GM18870 (cell line): ENCODE measurements at regions not wholly inside any gene's neighbourhood (a gene's known extent, or its start where the extent isn't known, plus 50 kb on each side); places are given as distances from the start of the nearest gene placed in this dataset.
"Not testable (repeated sequence)": the region's sequence is repeated elsewhere in the genome, so short reads cannot be mapped to it uniquely, and the experiment has no call there.

Source experiments
- ATAC-seq: cut with Tn5 transposase; IDR thresholded peaks from one replicate; pipeline ENCODE4 v1.9.1; 2021; ENCODE audit warnings: moderate library complexity; ENCODE audit not compliant: unreplicated experiment

DNA sequence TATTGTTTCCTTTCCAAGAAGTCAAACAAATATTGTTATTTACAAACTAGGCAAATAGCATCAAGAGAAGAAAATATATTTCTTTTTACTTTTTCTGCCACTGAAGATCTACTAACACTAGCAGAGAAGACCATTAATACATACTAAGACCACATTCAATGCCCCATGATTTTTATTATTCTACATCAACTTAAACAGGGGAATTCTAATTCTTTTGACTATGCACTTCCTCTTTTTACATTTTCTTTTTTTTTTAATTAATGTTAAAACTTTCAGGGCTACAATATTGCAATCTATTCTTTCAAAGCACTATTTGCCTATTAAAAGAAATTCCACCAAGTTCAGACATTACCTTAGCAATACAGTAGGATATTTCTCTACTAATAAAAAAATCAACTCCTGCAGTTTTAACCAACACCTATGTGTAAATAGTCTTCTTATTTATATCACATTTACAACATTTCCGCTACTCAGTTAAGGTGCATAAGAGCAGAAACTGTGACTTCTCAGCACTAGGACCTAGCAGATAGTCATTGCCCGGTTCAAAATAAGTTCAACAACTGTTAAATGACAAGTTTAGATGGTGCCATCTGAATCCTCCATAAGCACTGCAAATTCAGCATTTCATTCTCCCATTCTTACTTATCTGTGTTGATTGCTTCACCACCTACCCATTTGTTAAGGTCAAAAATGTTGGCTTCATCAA is 513.5 kb downstream of the TTLL7 start:
- ATAC-seq: peak; percentile 5

DNA sequence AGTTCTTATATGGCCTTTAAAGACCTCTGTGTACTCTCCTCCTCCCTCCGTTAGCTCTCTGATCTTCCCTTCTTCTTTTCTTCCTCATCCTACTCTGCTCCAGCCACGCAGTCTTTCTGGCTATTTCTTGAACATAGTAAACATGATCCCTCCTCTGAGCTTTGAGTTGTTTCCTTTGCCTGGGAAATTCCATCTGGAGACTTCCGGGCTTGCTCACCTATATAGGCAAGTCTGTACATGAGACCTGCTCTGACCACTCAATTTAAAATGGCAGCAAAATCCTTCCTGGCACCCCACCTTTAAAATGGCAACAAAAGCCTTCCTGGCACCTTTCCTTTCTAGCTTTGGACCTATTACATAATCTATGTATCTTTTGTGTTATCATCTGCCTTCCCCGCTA is 517.6 kb downstream of the TTLL7 start:
- not testable (repeated sequence) for ATAC-seq

DNA sequence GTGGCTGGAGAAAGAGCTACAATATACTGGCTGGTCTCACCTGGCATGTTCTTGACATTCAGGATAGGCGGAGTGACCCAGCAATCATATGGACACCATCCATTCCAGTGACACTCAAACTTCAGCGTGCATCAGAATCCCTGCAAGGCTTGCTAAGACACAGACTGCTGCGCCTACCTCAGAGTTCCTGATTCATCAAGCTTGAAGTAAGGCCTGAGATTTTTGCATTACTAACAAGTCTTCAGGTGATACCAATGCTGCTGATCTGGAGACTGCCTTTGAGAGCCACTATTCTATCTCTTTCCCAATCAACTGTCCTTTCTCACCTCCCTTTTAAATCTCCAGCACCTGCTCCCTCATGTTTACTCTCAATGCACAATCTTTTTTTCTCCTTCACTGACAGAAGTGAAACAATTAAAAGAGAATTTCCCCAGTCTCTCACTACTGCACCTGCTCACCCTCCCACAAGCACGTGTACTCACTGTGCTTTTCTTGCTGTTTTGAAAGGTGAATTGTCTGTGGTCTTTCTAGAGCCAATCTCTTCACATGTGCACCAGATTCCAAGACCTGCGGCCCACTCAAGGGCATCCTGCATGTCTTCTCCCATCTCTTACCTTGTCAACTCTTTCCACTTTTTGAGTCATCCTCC is 519.2 kb downstream of the TTLL7 start:
- peak; percentile 71 for ATAC-seq

DNA sequence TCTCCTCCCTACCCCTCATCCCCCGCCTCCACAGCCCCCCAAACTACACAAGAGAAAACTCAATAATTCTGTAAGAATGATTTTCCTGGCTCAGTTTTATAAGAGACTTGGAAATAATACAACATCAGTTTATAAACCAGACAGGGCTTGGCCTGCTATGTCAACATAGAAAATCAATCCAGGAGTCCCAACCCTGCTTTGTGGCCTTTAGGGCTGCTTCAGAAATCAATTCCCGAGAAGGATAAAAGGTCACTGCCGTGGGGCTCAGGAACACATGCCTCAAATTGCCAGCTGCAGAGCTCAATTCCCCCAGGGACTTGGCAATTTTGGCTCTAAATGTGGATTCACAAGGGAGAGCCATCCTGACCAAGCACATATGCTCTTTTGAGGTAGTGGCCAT is 520.8 kb downstream of the TTLL7 start:
- ATAC-seq: not testable (repeated sequence)

DNA sequence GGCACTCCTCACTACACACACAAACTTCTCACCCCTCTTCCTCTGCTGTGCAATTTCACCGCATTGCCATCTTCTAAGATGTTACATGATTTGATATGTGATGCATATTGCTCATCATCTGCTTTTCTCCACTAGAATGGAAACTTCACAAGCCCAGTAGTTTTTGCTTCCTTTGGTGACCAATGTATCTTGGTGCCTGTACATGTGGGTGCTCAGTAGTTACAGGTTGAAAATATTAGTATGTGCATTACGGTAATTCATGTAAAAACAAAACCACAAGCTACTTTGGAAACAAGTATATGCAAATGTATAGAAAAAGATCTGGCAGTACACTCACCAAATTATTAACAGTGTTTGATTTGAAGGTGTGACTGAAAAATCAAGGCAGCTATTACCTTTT is 522.4 kb downstream of the TTLL7 start:
- peak; percentile 66 for ATAC-seq

DNA sequence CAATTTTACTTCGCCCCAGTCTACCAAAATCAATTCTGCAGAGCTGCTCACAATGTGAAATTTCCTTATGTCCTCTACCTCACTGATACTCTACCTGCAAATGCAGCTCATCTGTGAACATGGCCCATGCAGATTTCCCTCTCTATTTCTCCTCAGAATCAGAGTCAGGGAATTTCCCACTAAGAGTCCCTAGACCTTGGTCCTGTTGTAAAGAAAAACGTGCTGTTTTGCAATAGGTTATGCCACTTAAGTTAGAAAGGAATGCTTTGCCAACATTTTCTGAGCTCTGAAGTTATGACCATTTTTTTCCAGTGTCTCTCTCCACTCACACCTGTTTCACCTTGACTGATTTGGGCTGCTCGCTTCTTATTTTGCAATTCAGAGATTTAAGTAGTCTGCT is 524.0 kb downstream of the TTLL7 start:
- ATAC-seq: not testable (repeated sequence)

DNA sequence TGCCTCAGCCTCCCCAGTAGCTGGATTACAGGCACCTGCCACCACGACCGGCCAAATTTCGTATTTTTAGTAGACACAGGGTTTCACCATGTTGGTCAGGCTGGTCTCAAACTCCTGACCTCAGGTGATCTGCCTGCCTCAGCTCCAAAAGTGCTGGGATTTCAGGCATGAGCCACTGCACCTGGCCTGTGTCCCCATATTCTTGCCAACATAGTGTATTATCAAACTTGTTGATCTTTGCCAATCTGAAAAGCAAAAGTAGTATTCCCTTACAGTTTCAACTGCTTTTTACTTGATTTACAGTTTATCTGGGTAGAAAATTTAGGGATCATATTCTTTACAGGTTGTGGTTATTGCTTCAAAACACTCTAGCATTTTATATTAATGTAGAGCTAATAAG is 524.9 kb downstream of the TTLL7 start:
- not testable (repeated sequence) for ATAC-seq

DNA sequence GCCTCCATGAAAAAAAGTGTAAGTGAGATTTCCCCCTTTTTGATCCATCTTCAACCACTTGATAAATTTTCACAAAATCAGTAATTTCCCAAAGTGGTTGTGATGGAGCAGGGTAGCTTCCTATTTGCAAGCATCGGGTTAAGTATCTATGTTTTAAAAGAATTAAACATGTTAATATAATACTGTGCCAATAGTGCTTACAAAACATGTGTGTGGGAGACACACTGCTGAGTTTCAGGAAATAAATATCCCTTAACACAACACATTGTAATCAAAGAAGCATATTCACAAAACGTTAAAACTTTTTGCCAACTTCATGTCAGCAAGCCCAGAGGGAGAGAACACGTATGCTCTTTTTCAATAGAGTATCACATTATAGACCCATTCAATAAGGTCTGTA is 526.9 kb downstream of the TTLL7 start:
- not testable (repeated sequence) for ATAC-seq

DNA sequence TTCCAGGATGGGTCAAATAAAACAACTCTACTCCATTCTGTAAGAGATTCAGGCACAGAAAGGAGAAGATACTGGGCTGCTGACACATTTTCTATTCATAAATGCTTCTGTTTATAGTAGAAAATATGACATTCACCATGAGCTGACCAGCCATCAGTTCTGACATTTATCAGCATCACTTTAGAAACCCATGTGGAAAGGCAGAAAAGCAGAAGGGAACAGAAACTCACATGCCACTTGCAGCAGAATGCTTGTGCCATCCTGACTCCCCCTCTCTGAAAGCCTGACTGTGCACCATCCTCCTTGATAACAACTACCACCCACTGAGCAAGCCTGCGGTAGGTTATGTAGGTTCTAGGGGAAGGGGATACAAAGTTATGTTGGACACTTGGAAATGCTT is 527.7 kb downstream of the TTLL7 start:
- not testable (repeated sequence) for ATAC-seq

DNA sequence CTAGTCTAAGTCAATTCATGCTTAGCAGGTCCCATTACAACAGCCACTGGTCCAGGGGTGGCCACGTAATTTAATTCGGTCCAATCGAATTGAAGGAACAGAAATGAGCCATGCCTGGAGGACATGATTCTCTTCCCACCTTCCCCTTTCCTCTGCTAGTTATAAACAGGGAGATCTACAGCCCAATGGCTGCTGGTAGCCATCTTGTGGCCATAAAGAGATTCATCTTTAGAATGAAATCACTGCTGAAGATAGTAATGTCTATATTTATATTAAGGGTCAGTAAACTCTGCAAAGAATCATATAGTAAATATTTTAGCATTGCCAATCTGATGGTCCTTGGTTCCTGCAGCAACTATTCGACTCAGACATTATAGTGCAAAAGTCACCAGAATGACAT is 530.6 kb downstream of the TTLL7 start:
- not testable (repeated sequence) for ATAC-seq

DNA sequence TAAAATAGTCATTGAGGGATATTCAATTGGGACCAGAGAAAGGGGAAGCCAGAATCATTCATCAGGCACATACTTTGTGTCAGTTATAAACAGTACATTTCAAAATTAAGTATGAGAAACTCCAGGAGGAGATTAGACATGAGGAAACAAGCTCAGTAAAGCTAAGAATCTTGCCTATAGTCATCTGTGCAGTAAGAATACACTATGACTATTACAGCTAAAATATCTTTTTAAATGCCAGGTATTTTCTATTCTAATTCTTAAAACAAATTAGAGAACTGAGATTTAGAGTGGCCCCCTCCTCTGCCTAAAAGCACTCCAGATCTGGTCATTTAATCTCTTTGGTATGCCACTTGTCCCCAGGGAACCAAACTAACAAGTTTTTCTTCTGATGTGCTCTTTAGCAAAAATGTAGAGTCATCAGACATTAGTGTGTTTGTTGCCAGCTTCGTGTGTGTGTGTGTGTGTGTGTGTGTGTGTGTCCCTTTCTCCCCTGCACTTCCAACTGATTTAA is 541.1 kb downstream of the TTLL7 start:
- not testable (repeated sequence) for ATAC-seq

DNA sequence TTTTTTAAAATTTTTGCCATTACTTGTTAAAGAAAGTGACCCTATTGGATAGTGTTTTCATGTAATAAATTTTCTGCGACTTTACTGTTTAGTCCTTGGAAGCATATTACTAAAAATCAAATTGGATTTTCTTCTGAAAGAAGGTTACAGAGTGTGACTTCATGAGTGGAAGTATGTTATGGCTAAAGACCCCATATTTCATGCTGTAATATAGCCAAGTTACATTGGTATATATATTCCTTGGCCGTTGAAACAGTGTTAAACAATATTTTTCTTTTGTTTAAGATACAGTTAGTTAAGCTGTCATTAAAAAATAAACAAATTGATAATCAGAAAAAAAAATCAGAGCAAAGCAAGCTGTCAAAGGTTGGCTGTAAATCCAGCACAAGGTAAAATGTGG is 541.7 kb downstream of the TTLL7 start:
- ATAC-seq: not testable (repeated sequence)

DNA sequence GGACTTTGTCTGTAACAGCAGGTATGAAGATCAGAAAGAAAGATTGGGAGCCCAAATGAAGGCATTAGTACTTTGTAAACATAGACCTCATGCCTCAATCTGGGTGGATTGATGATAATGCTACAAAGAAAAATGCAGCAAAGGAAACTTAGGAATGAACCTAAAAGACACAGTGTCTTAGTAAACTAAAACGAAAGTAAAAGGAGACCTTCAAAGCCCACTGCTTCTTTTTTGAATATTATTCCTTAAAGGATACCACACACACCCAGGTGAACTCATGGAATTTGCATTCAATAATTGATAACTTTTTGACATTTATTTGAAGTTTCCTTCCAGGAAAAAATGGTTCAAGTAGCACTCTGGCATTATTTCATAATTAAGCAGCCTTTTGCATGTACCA is 543.2 kb downstream of the TTLL7 start:
- ATAC-seq: not testable (repeated sequence)

DNA sequence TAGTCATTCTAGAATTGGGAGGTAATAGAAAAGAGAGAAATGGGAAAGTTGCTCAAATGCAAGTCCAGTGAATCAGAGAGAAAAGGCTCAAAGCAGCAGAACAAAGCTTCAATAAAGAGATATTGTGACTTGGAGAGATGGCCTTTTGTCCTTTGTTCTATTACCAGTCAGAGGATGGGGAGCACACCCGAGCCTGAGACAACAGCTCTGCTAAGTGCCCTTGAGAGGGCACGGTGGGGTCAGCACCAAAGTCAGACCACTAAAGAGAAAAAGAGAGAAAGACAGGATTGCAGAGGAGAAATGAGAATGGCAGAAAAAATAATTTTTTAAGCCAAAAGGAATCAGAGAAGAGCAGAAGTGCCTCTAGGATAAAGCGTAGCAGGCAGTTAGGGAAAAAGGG is 553.1 kb downstream of the TTLL7 start:
- not testable (repeated sequence) for ATAC-seq

DNA sequence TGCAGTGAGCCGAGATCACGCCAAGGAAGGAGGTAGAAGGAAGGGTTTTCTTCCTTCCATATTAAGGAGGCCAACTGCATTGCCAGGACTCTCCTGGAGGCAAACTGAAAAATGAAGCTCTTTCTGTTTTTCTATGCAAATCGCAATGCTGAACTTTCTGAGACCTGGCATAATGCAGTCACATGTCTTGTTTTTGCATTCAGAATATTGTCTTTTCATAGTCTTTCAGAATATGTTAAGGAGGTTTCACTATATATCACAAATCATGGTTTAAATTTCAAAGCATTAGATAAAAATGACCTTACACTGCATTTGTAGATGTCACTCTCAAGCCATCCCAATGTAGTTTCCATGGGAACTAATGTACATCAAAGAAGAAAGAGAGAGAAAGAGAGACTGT is 556.5 kb downstream of the TTLL7 start:
- ATAC-seq: not testable (repeated sequence)

DNA sequence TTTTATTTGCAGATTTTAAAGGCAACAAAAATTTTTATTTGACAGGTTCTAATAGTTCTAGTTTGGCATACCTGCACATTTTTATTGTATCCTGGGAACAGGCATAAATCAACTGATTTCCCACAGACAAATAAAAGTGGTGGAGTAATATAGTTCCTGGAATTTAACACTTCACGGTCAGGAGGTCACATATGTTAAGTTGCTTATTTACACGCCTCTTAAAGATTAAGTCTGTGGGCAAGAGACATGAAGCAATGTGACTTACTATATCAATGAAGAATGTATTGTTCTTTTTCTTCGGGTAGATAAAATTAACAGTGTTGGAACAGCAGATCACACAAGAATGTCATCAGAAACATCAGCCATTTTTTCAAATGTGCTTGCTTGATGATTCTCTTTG is 558.3 kb downstream of the TTLL7 start:
- not testable (repeated sequence) for ATAC-seq

DNA sequence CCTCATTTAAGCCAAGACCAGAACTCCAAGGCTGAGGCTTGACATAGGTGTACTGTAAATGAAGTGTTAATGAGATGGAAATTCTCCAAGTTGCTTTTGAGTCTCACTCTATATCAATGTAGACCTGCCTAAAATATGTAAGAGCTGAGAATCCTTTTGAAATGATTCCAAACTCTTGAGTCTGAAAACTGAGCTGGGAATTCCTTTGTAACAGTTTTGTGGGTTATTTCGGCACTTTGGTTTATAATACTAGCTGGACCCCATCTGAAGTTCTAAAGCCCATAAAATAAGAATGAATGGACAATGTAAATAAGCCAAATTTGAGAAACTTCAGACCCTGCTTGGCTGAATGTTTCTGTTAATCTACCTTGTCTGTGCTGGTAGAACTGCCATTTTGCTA is 558.9 kb downstream of the TTLL7 start:
- not testable (repeated sequence) for ATAC-seq

DNA sequence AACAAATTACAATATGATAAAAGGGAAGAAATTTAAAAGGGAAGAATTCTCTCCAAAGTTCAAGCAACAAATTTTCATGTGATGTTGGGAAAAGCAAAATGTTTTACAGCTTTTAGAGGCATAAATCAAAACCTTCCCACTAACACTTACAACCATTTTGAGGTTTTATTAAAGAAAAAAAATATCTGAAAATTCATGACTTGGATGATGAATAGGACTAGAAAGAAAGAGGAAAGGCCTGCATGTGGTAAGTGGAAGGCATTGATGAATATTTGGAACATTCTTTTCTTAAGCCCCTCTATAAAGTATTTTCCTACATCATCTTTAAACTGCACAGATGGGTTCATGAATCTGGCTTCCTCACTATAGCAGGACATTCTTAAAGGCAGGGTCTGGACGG is 560.6 kb downstream of the TTLL7 start:
- not testable (repeated sequence) for ATAC-seq

DNA sequence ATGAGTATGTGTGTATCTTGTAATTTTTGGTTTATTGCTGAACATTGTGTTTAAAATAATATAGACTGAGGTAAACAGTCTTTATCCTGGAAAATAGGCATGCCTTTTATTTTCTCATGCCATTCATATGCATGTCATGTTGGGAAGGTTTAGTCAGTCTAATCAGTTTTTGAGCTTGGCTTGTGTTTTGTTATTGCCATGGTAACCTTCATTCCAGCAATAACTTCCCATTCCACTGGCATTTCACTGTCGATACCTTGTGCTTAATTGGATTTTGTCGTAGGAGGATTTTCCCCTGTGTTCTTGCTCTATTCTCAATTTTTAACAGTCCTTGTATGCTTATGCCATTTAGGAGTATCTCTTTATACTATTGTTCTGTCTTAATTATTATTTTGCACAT is 563.6 kb downstream of the TTLL7 start:
- not testable (repeated sequence) for ATAC-seq

DNA sequence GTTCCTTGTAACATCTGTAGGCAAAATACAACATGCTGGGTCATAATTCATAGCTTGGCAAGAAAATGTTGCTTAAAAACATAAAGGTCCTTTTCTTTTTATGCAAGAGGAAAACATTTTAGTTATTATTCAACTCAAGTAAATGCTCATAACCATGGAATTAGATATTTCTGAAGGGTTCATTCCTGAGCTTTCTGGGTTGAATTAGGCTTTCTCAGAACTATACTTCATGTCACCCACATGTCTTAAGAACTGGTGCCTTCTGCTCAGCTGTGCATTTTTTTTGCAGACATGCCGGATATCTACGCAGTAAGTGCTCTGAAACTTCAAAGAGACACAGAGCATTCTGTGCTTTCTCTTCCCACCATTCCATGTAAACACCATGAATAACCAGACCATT is 571.4 kb downstream of the TTLL7 start:
- ATAC-seq: not testable (repeated sequence)

DNA sequence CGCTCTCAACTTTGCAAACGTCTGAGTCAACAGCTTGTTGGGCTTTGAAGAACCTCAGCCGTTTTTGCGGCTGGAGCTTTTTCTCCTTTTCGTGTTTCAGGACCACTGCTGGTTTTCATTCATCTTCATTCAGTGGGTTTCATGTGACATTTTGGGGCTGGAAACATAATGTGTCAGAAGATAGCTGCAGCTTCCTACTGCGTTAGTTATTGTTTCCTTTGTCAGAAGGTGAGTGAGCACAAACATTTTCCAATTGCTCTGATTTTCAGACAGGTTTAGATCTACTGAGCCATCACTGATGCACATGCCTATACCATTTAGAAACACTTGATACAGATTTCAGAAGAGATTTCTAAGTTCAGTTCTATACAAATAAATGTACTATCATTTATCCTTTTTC is 575.5 kb downstream of the TTLL7 start:
- ATAC-seq: not testable (repeated sequence)

DNA sequence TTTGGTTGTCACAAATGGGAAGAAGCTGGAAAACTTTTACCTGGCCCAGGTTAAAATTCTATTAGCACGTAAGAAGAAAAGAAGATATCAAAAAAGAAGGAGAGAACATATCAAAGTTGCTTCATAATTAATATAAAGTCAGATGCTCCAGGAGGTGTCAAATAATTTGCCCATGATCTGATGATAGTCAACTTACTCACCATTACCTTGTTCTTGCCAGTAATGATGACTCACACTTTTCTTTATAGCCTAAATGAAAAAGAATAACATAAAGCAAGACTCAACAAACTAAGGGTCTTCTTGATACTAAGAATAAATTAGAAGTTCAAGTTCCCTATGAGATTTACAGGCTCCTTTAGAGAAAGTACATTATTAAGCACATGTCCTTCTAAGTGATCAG is 580.4 kb downstream of the TTLL7 start:
- ATAC-seq: no peak

DNA sequence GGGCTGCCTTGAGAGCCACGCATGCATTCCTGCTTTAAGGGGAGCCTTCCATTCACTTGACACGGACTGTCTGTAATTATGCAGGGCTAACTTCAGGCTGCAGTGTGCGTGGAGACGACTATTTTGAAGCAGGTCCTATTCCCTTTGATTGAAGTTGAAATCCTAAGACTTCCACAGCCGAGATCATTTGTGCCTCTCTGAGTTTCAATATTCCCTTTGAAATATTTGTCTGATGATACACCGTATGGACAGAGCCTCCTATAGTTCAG is 585.2 kb downstream of the TTLL7 start:
- ATAC-seq: not testable (repeated sequence)
